Mesodermal cell (in vitro differentiated cells): ENCODE measurements at regions not wholly inside any gene's neighbourhood (a gene's known extent, or its start where the extent isn't known, plus 50 kb on each side); places are given as distances from the start of the nearest gene placed in this dataset.

Experiments used
- H3K27ac ChIP-seq: 2 replicates; pipeline ENCODE4 v1.7.0; 2013; ENCODE audit warnings: mild to moderate bottlenecking, low read depth, low read length, moderate library complexity; ENCODE audit not compliant: severe bottlenecking
- H3K36me3 ChIP-seq: 2 replicates; pipeline ENCODE4 v1.7.1; 2013; ENCODE audit warnings: mild to moderate bottlenecking, low read length, moderate library complexity; ENCODE audit not compliant: control insufficient read depth, insufficient read depth
- H3K4me1 ChIP-seq: one replicate; pipeline ENCODE4 v1.7.1; 2013; ENCODE audit warnings: mild to moderate bottlenecking, low read length; ENCODE audit not compliant: insufficient read depth, control insufficient read depth, poor library complexity, severe bottlenecking
- H3K4me3 ChIP-seq: 2 replicates; pipeline ENCODE4 v1.7.0; 2013; ENCODE audit warnings: low read length, control low read depth, mild to moderate bottlenecking; ENCODE audit not compliant: insufficient read depth, poor library complexity, severe bottlenecking; ENCODE audit errors: extremely low read depth
- H3K9me3 ChIP-seq: 2 replicates; pipeline ENCODE4 v1.7.1; 2013; ENCODE audit warnings: mild to moderate bottlenecking, low read length, moderate library complexity; ENCODE audit not compliant: control insufficient read depth
- WGBS, 2 experiments: methylation state at CpG; one replicate each; pipeline ENCODE4 v1.1.5; 2013; ENCODE audit warnings: missing lambda C conversion rate in 2 of 2; ENCODE audit not compliant: insufficient coverage in 2 of 2; 5-methylcytosine and 5-hydroxymethylcytosine counted together

DNA sequence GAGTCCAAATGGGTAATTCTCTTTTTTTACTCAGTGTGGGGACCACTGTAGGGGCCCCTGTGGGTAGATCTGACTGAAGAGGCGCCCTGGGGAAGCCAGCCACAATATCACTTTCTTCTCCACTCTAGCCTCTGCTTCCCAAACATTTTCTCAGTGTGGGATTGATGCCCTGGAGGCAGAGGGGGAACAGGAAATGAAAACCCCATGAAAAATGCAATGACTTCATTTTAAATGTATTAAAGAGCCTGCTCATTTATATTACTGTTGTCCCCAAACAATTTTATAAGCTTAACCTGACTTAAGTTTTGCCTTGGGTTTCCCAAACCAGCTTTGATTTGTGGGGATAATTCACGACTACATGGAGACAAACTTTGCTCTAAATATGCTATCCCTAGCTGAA lies 181.9 kb downstream of the C1orf94 start:
- no peaks in the 10 kb centered on the region for H3K4me1 ChIP-seq
- H3K9me3 ChIP-seq, result no peaks in the 10 kb centered on the region
- no peak overlapping the region for H3K4me3 ChIP-seq
- WGBS, 2 experiments, result 88 to 100% methylated on average over 1 of the region's 2 CpGs
- H3K36me3 ChIP-seq, result no peaks in the 10 kb centered on the region
- no peak overlapping the region for H3K27ac ChIP-seq

DNA sequence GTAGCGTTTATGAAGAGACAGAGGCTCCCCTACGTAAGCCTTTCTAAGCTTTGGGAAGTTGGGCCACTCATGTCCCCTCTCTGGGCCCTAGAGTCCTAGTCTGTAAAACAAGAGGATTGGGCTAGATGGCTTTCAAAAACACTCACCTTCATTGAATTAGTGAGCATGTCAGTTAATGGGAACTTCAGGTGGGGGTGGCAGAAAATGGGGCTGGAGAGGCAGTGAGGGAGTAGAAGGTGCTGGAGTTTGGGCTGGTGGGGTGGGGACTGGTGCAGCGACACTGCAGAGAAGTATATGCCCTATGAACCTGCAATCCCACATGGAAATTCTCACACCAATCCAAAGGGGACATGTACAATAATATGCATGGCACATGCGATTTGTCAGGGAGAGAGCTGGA lies 182.7 kb downstream of the C1orf94 start:
- Histone ChIP-seq H3K36me3 (no peaks in the 10 kb centered on the region), H3K27ac (no peak overlapping the region), H3K4me1 (no peaks in the 10 kb centered on the region), H3K9me3 (no peaks in the 10 kb centered on the region), H3K4me3 (no peak overlapping the region)
- WGBS, 2 experiments, result 86% methylated on average over 2 of the region's 4 CpGs; no CpG with 5 or more reads in 1 of the 2 experiments

DNA sequence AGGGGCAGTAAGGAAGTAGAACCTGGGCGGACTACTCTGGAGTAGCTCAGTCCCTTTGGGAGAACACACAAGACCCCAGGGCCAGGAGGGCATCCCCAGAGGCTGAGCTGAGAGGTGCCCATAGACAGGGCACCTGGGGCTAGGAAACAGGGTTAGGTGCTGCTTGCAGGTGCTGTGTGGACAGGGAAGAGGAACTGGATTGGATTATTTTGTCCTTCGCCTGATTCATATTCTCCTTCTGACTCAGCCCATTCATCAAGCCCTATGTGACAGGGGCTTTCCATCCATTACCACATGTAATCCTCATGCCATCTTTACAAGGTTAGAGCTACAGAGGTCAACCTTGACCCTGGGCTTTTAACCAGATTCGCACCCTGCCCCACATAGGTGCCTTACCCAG lies 183.9 kb downstream of the C1orf94 start:
- WGBS, 2 experiments, result 93 to 96% methylated on average over 2 of the region's 3 CpGs

DNA sequence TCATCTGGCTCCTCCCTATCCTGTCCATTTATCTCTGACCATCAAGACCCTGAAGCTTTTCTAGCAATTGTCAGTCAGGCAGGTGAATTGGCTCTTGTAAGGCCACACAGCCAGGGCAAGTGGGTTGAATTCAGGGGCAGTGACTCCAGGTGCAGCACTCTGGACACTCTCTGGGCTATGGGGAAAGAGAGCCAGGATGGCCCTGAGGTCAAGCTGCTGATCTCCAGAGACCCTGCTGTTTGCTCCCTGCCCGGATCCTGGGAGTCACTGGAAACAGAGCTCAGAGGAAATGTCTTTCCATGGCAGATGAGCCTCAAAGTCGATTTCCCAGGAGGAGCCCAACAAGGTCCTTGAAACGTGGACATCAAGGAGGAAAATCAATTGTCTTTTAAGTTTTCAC lies 184.4 kb downstream of the C1orf94 start:
- 60 to 69% methylated on average over 3 of the region's 3 CpGs for WGBS, 2 experiments
- no peaks in the 10 kb centered on the region for H3K9me3 ChIP-seq
- H3K27ac ChIP-seq, result no peak overlapping the region
- no peaks in the 10 kb centered on the region for H3K36me3 ChIP-seq
- H3K4me1 ChIP-seq, result no peaks in the 10 kb centered on the region
- no peak overlapping the region for H3K4me3 ChIP-seq

More for the DNA sequence above, 183.9 kb downstream of the C1orf94 start:
- H3K4me3 ChIP-seq, result no peak overlapping the region
- H3K4me1 ChIP-seq, result no peaks in the 10 kb centered on the region
- H3K27ac ChIP-seq, result no peak overlapping the region
- no peaks in the 10 kb centered on the region for H3K9me3 ChIP-seq
- H3K36me3 ChIP-seq, result no peaks in the 10 kb centered on the region

DNA sequence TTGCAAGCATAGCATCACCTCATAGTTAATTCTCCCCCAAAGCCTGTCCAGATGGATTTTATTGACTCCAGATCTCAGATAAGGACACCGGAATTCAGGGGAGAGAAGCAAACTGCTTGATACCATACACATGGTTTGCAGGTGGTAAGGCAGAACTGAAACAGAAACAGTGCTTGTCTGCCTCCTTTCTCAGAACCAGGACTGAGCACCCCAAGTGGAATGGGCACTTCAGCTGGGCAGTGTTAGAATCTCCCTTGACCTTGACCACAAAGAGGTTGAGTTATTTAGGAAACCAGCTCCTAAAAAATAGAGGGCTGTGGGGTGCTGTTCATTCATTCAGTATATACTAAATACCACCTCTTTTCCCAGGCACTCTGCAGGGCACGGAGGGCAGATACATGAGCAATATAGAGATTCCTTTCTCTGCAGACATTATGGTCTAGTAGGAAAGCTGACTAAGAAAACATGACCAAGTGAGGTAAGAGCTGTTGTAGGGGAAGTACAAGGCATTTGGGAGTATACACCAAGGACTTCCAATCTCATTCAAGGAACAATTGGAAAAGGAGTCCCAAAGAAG lies 185.2 kb downstream of the C1orf94 start:
- no peaks in the 10 kb centered on the region for H3K4me1 ChIP-seq
- H3K27ac ChIP-seq, result no peak overlapping the region
- WGBS, 2 experiments, result no CpG with 5 or more reads among the region's 2 CpGs
- no peaks in the 10 kb centered on the region for H3K36me3 ChIP-seq
- no peaks in the 10 kb centered on the region for H3K9me3 ChIP-seq
- H3K4me3 ChIP-seq, result no peak overlapping the region

DNA sequence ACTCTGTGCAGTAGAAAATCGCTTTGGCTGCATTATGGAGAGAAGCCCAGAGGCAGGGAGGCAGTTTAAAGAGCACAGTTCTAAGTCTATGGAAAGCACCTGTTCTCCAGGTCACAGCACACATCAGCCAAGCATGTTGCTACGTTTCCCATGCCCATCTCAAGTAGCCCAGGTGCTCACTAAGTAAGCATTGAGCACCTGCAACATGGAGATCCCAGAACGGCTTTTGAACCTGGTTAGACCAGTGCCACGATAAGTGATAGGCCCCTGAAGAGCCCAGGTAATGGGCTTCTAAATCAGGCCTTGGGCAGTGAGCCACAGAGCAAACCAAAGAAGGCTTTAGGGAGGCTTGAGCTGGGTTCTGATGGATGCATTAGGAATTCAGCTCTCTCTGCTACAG lies 186.2 kb downstream of the C1orf94 start:
- Histone ChIP-seq H3K4me1 (no peaks in the 10 kb centered on the region), H3K9me3 (no peaks in the 10 kb centered on the region), H3K27ac (no peak overlapping the region), H3K36me3 (no peaks in the 10 kb centered on the region), H3K4me3 (no peak overlapping the region)
- WGBS, 2 experiments, result 80 to 83% methylated on average over 3 to 4 of the region's 4 CpGs

DNA sequence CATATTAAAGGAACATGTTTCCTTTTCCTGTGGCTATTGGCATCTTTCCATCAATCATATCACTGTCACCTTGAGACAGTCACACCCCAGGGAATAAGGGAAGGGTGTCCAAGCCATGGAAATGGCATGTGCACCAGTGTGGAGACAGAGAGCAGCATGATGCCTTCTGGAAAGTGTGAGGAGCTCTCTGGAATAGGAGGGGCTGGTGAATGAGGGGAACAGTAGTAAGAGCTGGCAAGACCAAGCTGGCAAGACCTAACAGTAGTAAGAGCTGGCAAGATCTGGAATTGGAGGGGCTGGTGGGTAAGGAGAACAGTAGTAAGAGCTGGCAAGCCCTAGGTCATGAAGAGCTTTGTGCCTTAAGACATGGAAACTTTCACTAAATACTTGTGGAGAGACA lies 186.7 kb downstream of the C1orf94 start:
- Histone ChIP-seq H3K4me3 (no peak overlapping the region), H3K27ac (no peak overlapping the region), H3K9me3 (no peaks in the 10 kb centered on the region), H3K4me1 (no peaks in the 10 kb centered on the region), H3K36me3 (no peaks in the 10 kb centered on the region)

DNA sequence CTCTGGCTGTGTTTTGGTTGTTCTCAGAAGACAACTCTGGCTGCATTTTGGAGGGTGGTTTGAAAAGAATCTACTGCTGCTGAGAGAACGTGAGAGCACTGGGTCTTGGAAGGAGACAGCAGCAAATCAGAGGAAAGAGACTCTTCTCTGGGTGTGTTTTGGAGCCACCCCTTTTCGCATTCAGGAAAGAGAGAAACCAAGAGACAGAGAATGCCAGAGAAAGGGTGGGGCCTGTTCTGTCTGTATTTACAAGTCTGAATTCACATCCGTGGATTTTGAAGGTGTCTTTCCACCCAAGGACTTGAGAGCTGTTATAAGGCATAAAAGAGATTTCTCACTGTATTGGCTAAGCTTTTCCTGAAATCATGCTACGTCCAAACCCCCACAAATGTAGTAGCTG lies 187.2 kb downstream of the C1orf94 start:
- no peak overlapping the region for H3K27ac ChIP-seq
- H3K4me3 ChIP-seq, result no peak overlapping the region
- 65 to 79% methylated on average over 2 to 3 of the region's 4 CpGs for WGBS, 2 experiments
- no peaks in the 10 kb centered on the region for H3K9me3 ChIP-seq
- H3K36me3 ChIP-seq, result no peaks in the 10 kb centered on the region
- H3K4me1 ChIP-seq, result no peaks in the 10 kb centered on the region

DNA sequence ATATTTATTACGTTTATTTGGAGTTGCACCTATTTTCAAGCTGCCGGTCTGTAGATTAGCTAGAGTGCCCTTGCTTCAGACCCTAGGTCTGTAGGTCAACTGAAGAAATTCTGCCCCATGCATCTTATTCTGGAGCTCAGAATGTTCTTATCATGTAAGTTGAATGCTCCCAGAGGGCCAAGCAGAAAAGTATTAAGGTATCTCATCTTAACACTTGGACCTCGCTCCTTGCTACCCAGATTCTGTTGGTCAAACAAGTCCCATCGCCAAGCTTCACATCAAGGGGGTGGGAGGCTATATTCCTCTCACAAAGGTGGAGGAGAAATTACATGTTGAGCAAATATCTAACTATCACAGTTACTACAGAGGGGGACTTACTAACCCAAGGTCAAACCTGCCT lies 187.7 kb downstream of the C1orf94 start:
- 67 to 100% methylated on average over 1 to 2 of the region's 4 CpGs for WGBS, 2 experiments
- no peak overlapping the region for H3K4me3 ChIP-seq
- H3K27ac ChIP-seq, result no peak overlapping the region

DNA sequence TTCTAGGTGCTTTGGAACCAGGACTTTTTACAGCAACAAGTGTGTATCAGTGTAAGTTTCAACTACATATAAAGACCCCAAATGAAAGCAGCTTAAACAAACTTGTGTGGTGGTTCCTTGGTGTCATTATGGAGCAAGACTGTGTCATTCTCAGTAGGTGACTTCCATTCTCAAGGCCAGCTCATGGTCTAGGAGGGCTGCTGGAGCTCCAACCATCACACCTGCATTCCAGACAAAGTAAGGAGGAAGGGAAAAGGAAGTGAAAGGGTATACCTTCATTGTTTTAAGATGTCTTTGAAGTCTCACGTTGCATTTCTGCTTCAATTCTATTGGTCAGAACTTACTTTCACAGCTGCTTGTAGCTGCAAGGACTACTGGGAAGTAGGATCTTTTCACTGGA lies 188.6 kb downstream of the C1orf94 start:
- 80% methylated on average over 1 of the region's 1 CpG; no CpG with 5 or more reads in 1 of the 2 experiments for WGBS, 2 experiments

More for the DNA sequence above, 187.7 kb downstream of the C1orf94 start:
- Histone ChIP-seq H3K9me3 (no peaks in the 10 kb centered on the region), H3K4me1 (no peaks in the 10 kb centered on the region), H3K36me3 (no peaks in the 10 kb centered on the region)

DNA sequence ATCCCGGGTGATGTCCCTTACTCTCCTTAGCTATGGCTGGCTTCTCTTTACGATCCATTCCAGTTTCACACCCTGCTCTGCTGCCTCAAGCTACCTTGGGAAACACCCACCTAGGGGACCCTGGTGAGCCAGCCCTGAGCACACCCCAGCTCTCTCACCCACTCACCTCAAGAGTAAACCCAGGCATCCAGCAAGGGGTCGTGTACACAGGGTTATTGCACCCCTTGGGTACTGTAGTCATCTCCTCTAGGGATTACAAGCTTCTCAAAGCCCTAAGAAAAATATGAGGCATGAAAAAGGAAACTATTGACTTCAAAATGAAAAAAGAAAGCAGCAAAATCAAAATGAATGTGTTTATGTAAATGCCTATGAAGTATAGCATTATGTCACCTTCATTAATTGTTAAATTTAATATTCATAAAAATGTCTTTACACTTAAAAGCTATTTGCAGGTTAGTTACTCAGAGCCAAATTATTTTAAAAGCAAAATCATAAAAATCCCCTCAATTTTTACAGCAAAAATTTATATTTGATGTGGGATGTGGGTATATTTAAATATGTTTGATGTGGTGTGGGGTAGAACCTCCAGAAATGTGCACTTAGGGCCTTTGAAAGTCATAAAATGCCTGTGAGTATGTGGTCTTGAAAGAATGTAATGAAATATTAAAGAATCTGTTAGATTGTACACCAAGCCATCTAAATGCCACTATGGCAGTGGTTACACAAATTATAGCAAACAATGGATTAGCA lies 190.3 kb downstream of the C1orf94 start:
- Histone ChIP-seq H3K36me3 (no peaks in the 10 kb centered on the region), H3K9me3 (no peaks in the 10 kb centered on the region), H3K4me1 (no peaks in the 10 kb centered on the region), H3K4me3 (no peak overlapping the region), H3K27ac (no peak overlapping the region)
- WGBS, 2 experiments, result 92 to 94% methylated on average over 2 of the region's 3 CpGs

More for the DNA sequence above, 188.6 kb downstream of the C1orf94 start:
- no peaks in the 10 kb centered on the region for H3K4me1 ChIP-seq
- H3K4me3 ChIP-seq, result no peak overlapping the region
- H3K36me3 ChIP-seq, result no peaks in the 10 kb centered on the region
- no peaks in the 10 kb centered on the region for H3K9me3 ChIP-seq
- H3K27ac ChIP-seq, result no peak overlapping the region
